ENCODE measurements at regions not wholly inside any gene's neighbourhood (a gene's known extent, or its start where the extent isn't known, plus 50 kb on each side); places are given as distances from the start of the nearest gene placed in this dataset.

DNA sequence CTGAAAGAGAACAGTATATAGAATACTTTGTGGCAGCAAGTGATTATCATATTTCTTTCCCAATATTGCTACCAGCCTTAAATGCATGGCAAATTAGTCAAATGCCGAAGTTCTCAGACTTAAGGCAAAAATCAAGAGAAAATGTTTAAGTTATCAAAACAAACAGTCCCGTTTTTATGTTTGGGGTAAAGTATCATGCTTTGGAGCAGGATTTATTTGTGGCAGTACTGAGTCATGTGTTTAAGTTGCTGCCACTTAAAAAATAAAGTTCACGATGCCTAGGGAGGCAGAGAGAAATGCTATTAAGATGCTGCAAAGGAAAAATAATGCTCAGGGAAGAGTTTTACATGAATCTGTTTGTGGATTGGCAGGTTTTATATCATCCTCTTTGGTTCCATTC, 417.4 kb upstream of the MDFIC2 start:
- TF ChIP-seq CTCF (IDR thresholded peaks at IDR 0.05 in 2 of 3, conservative IDR thresholded peaks at IDR 0.05 in 1 of 3; ENCODE audit: borderline replicate concordance in 1 of 3, insufficient read depth in 1 of 3, low read depth in 2 of 3, low read length in 2 of 3) (no peak), EZH2 (IDR thresholded peaks at IDR 0.05) (no peak), ELF1 (IDR thresholded peaks at IDR 0.05; ENCODE audit: borderline replicate concordance, low read depth) (no peak), POLR2A (IDR thresholded peaks at IDR 0.05; ENCODE audit: borderline replicate concordance, extremely low read depth, insufficient read depth, insufficient read length) (no peak), POLR2AphosphoS5 (IDR thresholded peaks at IDR 0.05; ENCODE audit: low read depth, low read length) (no peak)
